Inflammatory macrophage treated with lipopolysaccharide for 4 hours (primary cell): ENCODE measurements at regions not wholly inside any gene's neighbourhood (a gene's known extent, or its start where the extent isn't known, plus 50 kb on each side); places are given as distances from the start of the nearest gene placed in this dataset.
"Not testable (repeated sequence)": the region's sequence is repeated elsewhere in the genome, so short reads cannot be mapped to it uniquely, and the experiment has no call there.

ENCODE experiments used
- DNase-seq: peaks from one replicate; pipeline ENCODE4 v3.0.0-alpha.2; 2020

- DNase-seq, result no peak
These were observed 260.9 kb downstream of the GLUD2 start for GRCh38 chrX:121308276-121308805.

GRCh38 chrX:121310820-121311219 lies 263.4 kb downstream of the GLUD2 start:
- no peak for DNase-seq

- no peak for DNase-seq
These were observed 273.0 kb downstream of the GLUD2 start for GRCh38 chrX:121320441-121320840.

GRCh38 chrX:121322159-121322558 lies 274.7 kb downstream of the GLUD2 start:
- DNase-seq, result no peak

GRCh38 chrX:121323337-121323736 lies 275.9 kb downstream of the GLUD2 start:
- DNase-seq, result no peak

GRCh38 chrX:121333942-121334341 lies 286.5 kb downstream of the GLUD2 start:
- no peak for DNase-seq

- DNase-seq, result no peak
These were observed 289.5 kb downstream of the GLUD2 start for GRCh38 chrX:121336831-121337421.

- DNase-seq, result no peak
These were observed 290.4 kb downstream of the GLUD2 start for GRCh38 chrX:121337816-121338215.

GRCh38 chrX:121349263-121349662 lies 301.9 kb downstream of the GLUD2 start:
- no peak for DNase-seq

- DNase-seq, result no peak
These were observed 308.9 kb downstream of the GLUD2 start for GRCh38 chrX:121356139-121356849.

GRCh38 chrX:121356850-121357171 lies 309.4 kb downstream of the GLUD2 start:
- DNase-seq, result no peak

- no peak for DNase-seq
These were observed 312.9 kb downstream of the GLUD2 start for GRCh38 chrX:121360280-121360679.

- DNase-seq, result no peak
These were observed 318.3 kb downstream of the GLUD2 start for GRCh38 chrX:121365572-121366161.

GRCh38 chrX:121374471-121374870 lies 327.1 kb downstream of the GLUD2 start:
- no peak for DNase-seq

GRCh38 chrX:121381915-121382314 lies 334.5 kb downstream of the GLUD2 start:
- DNase-seq, result not testable (repeated sequence)

- no peak for DNase-seq
These were observed 342.7 kb downstream of the GLUD2 start for GRCh38 chrX:121389976-121390714.

GRCh38 chrX:121405826-121406225 lies 358.4 kb downstream of the GLUD2 start:
- no peak for DNase-seq

GRCh38 chrX:121407627-121408026 lies 360.2 kb downstream of the GLUD2 start:
- DNase-seq, result no peak

- DNase-seq, result not testable (repeated sequence)
These were observed 384.1 kb downstream of the GLUD2 start for GRCh38 chrX:121431514-121431913.

GRCh38 chrX:121433289-121433688 lies 385.9 kb downstream of the GLUD2 start:
- DNase-seq, result no peak

GRCh38 chrX:121437666-121438065 lies 390.3 kb downstream of the GLUD2 start:
- not testable (repeated sequence) for DNase-seq

- DNase-seq, result no peak
These were observed 408.5 kb downstream of the GLUD2 start for GRCh38 chrX:121455890-121456289.

- DNase-seq, result no peak
These were observed 408.9 kb downstream of the GLUD2 start for GRCh38 chrX:121456315-121456714.

- no peak for DNase-seq
These were observed 409.7 kb downstream of the GLUD2 start for GRCh38 chrX:121457096-121457495.
